Neutrophil (primary cell): ENCODE measurements at regions not wholly inside any gene's neighbourhood (a gene's known extent, or its start where the extent isn't known, plus 50 kb on each side); places are given as distances from the start of the nearest gene placed in this dataset.

ENCODE experiments used
- H3K27ac ChIP-seq: fragments of 200-600 bp; sonication (generic); 2 replicates; pipeline ENCODE4 v1.5.1; 2016; ENCODE audit warnings: mild to moderate bottlenecking, moderate library complexity
- H3K27me3 ChIP-seq: fragments of 200-600 bp; sonication (generic); 2 replicates; pipeline ENCODE4 v1.6.0; 2016; ENCODE audit warnings: mild to moderate bottlenecking
- H3K36me3 ChIP-seq: fragments of 200-600 bp; sonication (generic); 2 replicates; pipeline ENCODE4 v1.5.1; 2017
- H3K4me1 ChIP-seq, 2 experiments: fragments of 200-600 bp in 1 of 2; sonication (generic) in 1 of 2; 1 replicate in 1 of 2; 2 replicates in 1 of 2; pipeline versions ENCODE4 v1.5.1 to v1.6.1; 2013 to 2016; ENCODE audit warnings: low read depth in 1 of 2, low read length in 1 of 2, mild to moderate bottlenecking in 1 of 2, moderate library complexity in 1 of 2; ENCODE audit not compliant: control insufficient read depth in 1 of 2, insufficient read depth in 1 of 2
- H3K4me3 ChIP-seq, 2 experiments: fragments of 200-600 bp in 1 of 2; sonication (generic) in 1 of 2; 1 replicate in 1 of 2; 2 replicates in 1 of 2; pipeline ENCODE4 v1.5.1; 2013 to 2016; ENCODE audit warnings: low read depth in 1 of 2, low read length in 1 of 2, mild to moderate bottlenecking in 1 of 2, moderate library complexity in 1 of 2
- H3K9me3 ChIP-seq: fragments of 200-600 bp; sonication (generic); 2 replicates; pipeline ENCODE4 v1.5.1; 2016
- TF ChIP-seq, protein P1 (sequence below): fragments of 200-600 bp; sonication (generic); IDR thresholded peaks from 2 replicates; pipeline ENCODE4 v1.5.1; 2016; ENCODE audit warnings: antibody characterized with exemption

DNA sequence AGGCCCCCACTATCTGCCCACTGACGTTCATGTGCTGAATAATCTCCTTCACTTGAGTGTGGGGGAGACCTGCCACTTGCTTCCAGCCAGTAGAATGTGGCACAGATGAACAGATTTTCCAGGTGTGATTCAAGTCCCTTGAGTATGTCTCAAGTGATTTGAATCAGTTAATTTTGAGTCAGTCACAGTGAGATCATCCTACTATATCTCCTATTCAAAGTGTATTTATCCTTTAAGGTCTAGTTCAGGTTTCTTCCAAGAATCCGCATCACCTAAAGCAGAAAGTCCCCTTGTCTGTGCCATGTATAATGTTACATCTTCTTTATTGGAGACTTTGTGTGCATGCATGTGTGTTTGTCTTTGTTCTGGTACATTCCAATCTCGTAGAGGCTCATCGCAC, 208.3 kb upstream of the DAB2 start:
- Histone ChIP-seq H3K4me3 (no peak overlapping the region), H3K36me3 (no peaks in the 10 kb centered on the region), H3K4me1 (no peaks in the 10 kb centered on the region), H3K9me3 (no peaks in the 10 kb centered on the region), H3K27me3 (no peaks in the 10 kb centered on the region), H3K27ac (no peak overlapping the region)
- TF ChIP-seq, protein P1, sequence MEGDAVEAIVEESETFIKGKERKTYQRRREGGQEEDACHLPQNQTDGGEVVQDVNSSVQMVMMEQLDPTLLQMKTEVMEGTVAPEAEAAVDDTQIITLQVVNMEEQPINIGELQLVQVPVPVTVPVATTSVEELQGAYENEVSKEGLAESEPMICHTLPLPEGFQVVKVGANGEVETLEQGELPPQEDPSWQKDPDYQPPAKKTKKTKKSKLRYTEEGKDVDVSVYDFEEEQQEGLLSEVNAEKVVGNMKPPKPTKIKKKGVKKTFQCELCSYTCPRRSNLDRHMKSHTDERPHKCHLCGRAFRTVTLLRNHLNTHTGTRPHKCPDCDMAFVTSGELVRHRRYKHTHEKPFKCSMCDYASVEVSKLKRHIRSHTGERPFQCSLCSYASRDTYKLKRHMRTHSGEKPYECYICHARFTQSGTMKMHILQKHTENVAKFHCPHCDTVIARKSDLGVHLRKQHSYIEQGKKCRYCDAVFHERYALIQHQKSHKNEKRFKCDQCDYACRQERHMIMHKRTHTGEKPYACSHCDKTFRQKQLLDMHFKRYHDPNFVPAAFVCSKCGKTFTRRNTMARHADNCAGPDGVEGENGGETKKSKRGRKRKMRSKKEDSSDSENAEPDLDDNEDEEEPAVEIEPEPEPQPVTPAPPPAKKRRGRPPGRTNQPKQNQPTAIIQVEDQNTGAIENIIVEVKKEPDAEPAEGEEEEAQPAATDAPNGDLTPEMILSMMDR: no peak

DNA sequence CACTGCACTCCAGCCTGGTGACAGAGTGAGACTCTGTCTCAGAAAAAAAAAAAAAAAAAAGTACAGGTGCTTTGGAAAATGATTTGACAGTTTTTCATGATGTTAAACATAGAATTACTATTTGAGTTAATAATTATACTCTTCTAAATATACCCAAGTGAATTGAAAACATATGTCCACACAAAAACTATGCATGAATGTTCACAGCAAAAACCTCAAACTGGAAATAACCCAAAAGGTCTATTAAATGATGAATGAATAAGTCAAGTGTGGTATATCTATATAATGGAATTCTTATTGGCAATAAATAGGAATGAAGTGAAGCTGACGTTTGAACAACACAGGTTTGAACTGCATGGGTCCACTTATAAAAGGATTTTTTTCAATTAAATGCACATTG, 207.2 kb upstream of the DAB2 start:
- no peak overlapping the region for H3K4me3 ChIP-seq
- no peak overlapping the region for H3K27ac ChIP-seq
- no peaks in the 10 kb centered on the region for H3K9me3 ChIP-seq
- H3K4me1 ChIP-seq: no peaks in the 10 kb centered on the region
- no peaks in the 10 kb centered on the region for H3K27me3 ChIP-seq
- H3K36me3 ChIP-seq: no peaks in the 10 kb centered on the region
- TF ChIP-seq, protein P1: no peak

DNA sequence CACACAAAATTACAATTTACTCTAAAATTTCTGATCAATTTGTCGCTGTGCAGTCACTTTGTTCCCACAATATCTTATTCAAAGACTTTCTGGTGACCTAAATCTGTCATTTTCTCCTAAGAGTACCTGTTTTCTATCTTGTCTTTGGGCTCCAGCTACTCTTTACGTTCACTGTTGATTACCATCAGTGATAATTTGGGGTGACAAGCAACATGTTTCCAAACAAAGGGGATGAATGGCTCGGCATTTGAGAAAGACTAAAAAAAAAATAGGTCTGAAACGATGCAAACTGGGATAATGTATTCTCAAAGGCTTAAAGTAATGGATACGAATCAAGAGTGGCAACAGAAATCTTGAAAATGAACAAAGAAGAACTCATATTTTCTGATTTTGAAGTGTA, 205.2 kb upstream of the DAB2 start:
- TF ChIP-seq, protein P1: no peak
- Histone ChIP-seq H3K9me3 (no peaks in the 10 kb centered on the region), H3K27me3 (no peaks in the 10 kb centered on the region), H3K4me3 (no peak overlapping the region), H3K27ac (no peak overlapping the region), H3K36me3 (no peaks in the 10 kb centered on the region), H3K4me1 (no peaks in the 10 kb centered on the region)

DNA sequence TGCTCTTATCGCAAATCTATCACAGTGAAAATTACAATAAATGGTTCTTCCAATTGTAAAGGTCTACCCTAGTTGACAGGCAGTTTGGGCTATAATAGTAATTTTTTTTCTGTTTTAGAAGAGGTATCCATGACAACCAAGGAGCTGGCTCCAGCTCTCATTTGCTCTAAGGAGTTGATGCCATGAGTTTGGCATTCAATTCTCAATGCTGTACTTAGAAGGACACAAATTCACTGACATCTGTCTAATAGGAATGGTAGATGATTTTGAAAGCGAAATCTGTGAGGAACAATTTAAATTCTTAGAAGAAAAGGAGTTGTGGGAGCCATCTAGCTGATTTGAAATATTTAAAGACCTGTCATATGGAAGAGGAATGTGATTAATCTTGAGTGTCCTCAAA, 203.6 kb upstream of the DAB2 start:
- Histone ChIP-seq H3K36me3 (no peaks in the 10 kb centered on the region), H3K4me1 (no peaks in the 10 kb centered on the region), H3K4me3 (no peak overlapping the region), H3K9me3 (no peaks in the 10 kb centered on the region), H3K27me3 (no peaks in the 10 kb centered on the region), H3K27ac (no peak overlapping the region)
- TF ChIP-seq, protein P1: no peak

DNA sequence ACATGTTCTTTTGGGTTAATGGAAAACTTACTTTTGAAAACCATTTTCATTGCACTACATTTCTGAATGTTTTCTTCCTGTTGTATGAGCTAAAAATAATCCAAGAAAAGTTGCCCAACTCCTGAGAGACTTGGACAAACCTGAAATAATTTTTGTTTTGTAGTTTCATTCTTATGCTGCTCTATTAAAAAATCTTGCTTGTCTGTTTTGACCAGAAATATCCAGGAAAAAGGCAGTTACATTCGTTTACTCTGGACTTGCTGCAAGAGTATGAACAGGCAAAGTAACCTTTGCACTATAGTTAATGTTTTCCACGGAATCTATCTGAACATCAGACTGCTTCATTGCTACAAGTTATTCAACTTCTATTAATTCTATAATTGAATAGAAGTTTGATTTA, 200.1 kb upstream of the DAB2 start:
- H3K9me3 ChIP-seq: no peaks in the 10 kb centered on the region
- no peak overlapping the region for H3K27ac ChIP-seq
- H3K27me3 ChIP-seq: no peaks in the 10 kb centered on the region
- no peak overlapping the region for H3K4me3 ChIP-seq
- no peaks in the 10 kb centered on the region for H3K36me3 ChIP-seq
- TF ChIP-seq, protein P1: no peak
- no peaks in the 10 kb centered on the region for H3K4me1 ChIP-seq

DNA sequence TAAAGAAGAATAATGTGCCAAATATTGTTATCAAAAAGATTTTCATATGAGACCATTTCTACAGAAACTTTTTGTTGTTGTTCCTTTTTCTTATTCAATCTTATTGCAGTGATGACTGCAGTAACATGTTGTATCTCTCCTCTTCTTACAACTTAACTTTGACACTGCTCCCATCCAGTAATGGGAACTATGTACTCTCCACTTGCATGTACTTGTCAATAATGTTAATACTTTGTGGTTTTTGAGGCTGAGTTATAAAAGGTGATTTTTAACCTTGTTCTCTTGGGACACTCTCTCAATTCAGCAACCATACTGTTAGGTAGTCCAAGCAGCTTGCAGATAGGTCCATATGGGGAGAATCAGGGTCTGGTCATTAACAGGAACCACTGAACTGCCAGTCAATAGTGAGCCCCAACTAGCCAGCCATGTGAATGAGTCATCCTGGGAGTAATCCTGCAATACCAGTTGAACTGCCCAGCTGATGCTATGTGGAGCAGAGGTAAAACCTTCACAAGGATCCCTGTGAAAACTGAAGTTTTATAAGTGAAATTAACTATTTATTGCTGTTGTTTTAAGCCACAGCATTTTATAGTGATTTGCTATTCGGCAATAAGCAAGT, 199.6 kb upstream of the DAB2 start:
- Histone ChIP-seq H3K4me1 (no peaks in the 10 kb centered on the region), H3K27me3 (no peaks in the 10 kb centered on the region), H3K4me3 (no peak overlapping the region), H3K36me3 (no peaks in the 10 kb centered on the region), H3K27ac (no peak overlapping the region), H3K9me3 (no peaks in the 10 kb centered on the region)
- TF ChIP-seq, protein P1: no peak
